ENCODE measurements at regions not wholly inside any gene's neighbourhood (a gene's known extent, or its start where the extent isn't known, plus 50 kb on each side); places are given as distances from the start of the nearest gene placed in this dataset.
"Not testable (repeated sequence)": the region's sequence is repeated elsewhere in the genome, so short reads cannot be mapped to it uniquely, and the experiment has no call there.

GRCh38 chr6:48591158-48591557, 480.2 kb upstream of the PTCHD4 start:
- not testable (repeated sequence) for DNase-seq

GRCh38 chr6:48584846-48585245, 473.8 kb upstream of the PTCHD4 start:
- no peak for DNase-seq

DNA sequence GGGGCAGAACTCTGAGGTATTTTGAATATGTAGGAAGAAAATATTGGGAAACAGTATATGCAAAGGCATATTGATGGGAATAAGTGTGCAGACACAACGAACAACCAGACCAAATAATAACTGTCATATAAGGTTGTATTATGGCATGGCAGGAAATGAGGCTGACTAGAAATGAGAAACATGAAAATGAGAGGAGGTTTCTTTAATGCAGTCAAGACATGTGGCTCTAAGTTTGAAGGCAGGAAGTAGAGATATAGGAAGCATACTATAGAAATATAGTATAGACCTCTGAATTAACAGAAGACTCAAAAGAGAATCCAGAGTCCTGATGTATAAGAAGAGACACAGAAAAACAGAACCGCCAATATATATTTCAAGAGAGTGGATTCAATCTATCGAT, 459.7 kb upstream of the PTCHD4 start:
- DNase-seq: no peak

GRCh38 chr6:48568856-48569255, 457.9 kb upstream of the PTCHD4 start:
- no peak for DNase-seq

DNA sequence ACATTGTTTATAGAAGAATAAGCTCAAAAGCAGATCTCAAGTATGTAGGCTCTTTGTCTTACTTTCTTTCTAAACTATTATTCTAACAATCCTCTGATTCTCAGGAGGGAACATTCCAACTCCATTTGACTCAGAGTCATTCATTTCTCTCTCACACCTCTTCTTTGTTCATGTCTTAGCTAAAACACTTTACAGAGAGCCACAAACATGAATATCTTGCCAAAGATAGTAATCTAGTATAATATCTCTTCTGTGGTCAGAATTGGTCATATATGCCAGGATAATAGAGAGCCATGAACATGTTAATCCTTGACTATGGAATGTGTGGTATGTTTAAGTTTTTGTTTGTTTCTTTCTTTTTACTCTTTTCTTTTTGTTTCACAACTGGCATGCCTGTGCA, 456.0 kb upstream of the PTCHD4 start:
- no peak for DNase-seq

DNA sequence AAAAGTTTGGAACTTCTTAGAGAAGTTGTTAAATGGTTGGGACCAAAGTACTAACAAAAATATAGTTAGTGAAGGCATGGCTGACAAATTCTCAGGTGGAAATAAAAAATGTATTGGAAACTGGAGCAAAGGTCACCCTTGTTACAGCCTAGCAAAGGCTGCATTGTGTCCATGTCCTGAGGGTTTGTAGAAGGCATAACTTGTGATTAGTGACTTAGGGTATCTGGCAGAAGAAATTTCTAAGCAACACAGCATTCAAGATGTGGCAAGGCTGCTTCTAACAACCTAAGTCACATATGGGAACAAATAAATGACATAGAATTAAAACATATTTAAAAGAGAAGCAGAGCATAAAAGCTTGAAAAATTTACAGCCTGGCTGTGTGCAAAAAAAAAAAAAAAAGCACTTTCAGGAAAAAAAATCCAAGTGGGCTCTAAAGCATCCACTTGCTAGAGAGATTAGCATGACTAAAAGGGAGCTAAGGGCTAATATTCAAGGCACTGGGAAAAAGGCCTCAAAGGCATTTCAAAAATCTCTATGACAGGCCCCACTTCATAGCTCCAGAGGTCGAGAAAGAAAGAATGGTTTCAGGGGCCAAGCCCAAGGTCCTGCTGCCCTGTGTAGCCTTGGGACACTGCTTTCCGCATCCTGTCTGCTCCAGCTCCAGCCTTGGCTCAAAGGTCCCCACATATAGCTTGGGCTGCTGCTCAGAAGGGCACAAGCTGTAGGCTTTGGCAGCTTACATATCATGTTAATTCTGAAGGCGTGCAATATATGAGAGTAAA, 453.2 kb upstream of the PTCHD4 start:
- DNase-seq: no peak

- DNase-seq: no peak
Measured at GRCh38 chr6:48563433-48563832, 452.4 kb upstream of the PTCHD4 start.

DNA sequence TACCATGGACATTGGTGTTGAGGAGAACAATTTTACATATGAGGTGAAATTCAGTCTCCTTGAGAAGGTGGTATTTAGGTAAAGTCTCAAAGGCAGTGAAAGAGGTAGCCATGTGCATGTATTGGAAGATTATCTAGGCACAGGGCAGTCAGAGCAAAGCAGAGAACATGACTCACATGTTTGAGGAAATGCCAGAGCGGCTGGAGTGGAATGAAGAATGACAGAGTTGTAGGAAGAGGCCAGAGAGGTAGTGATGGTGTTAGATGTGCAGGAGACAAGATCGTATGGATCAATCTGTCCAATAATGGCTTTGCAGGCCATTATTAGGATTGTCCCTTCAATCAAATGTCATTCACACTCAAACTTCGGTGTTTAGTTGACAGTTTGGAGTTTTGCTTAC, 449.4 kb upstream of the PTCHD4 start:
- no peak for DNase-seq

- no peak for DNase-seq
Measured at GRCh38 chr6:48553467-48554189, 442.6 kb upstream of the PTCHD4 start.

- DNase-seq: no peak
Measured at GRCh38 chr6:48552905-48553304, 441.9 kb upstream of the PTCHD4 start.

GRCh38 chr6:48550603-48551002, 439.6 kb upstream of the PTCHD4 start:
- DNase-seq: no peak

DNA sequence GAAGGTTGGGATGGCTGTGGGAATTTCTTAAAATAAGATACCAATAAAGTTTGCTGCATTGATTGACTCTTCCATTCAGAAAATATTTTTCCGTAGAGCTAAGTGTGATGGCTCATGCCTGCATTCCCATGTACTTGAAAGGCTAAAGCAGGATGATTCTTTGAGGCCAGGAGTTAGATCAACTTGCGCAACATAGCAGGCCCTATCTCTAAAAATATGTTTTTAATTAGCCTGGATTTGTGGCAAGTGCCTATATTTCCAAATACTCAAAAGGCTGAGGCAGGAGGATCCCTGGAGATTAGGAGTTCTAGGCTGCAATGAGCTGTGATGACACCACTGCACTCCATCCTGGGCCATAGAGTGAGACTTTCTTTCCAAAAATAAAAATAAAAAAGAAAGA, 431.2 kb upstream of the PTCHD4 start:
- no peak for DNase-seq

DNA sequence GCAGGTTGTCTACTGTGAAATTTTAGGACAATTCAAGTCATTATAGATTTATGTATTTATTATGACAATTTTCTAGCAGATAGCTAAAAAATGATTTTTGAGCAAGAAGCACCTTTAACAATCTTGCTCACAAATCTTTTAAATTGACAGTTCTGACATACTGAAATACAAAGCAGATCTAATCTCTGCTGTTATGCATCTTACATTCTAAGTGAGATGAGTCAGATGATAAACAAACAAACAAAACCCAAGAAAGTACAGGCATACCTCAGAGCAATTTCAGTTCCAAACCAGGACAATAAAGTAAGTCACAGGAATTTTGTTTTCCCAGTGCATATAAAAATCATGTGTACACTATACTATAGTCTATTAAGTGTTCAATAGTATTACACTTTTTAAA, 430.7 kb upstream of the PTCHD4 start:
- DNase-seq: no peak

- no peak for DNase-seq
Measured at GRCh38 chr6:48535582-48536009, 424.6 kb upstream of the PTCHD4 start.

DNA sequence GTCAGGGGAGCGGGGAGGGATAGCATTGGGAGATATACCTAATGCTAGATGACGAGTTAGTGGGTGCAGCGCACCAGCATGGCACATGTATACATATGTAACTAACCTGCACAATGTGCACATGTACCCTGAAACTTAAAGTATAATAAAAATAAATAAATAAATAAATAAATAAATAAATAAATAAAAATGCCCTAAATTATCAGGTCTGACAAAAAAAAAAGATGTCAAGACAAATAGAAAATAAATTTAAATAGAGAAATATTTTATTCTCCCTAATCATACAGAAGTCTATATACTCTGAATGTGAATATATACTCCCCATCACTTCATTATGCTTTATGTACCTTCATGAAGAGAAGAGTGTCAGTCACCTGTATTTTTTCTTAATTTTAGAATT, 420.0 kb upstream of the PTCHD4 start:
- DNase-seq: not testable (repeated sequence)

DNA sequence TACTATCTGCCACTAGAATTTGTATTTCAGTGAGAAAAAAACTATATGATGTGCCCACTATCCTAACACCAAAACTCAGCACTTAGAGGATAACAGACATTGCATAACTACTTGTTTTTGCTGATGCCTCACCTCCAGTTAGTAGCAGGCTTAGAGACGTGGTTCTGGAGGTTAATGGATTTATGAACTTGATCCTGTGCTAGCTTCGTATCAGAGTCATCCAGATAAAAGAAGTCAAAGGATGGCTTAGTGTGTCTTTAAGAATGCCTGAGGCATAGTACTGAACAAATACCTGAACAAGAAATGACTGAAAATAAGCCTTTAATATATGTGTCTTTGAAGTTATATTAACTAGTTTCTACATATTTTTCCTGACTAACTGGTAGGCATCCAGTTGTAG, 414.9 kb upstream of the PTCHD4 start:
- no peak for DNase-seq

- DNase-seq: no peak
Measured at GRCh38 chr6:48520951-48521350, 410.0 kb upstream of the PTCHD4 start.

DNA sequence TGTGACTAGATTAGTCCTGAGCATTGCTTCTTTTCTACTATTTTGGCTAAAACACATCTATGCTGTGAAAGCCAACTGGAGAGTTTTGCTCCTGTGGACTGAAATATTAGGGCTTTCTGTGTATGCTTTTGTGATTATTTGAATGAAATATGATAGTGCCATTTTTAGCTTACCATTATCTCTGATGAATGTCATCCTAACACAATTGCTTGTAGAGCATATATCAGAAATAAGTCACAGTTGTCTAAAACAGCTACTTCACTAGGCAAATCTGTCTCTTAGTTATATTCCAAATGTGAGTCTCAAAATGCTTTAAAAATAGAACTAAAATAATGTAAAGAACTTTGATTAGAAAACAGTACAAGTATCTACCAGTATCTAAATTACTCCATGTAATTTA, 401.4 kb upstream of the PTCHD4 start:
- DNase-seq: no peak

DNA sequence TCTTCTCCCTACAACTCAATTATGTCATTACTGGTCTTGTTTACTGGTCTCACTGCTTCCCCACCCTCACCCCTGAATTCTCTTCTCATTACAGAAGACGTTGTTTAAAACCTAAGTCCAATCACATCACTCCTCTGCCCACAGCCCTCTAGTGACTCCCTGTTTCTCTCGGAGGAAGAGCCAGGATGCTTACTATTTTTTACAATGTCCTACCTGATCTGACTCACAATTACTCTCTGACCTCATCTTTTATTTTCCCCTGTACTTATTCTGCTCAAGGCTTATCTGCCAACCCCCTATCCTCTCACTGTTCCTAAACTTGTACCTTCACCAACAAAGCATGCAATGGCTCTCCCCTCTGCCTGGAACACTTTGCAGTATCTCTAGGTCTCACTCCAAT, 400.4 kb upstream of the PTCHD4 start:
- DNase-seq: no peak

- DNase-seq: no peak
Measured at GRCh38 chr6:48505621-48506020, 394.6 kb upstream of the PTCHD4 start.

- not testable (repeated sequence) for DNase-seq
Measured at GRCh38 chr6:48493432-48493831, 382.4 kb upstream of the PTCHD4 start.

DNA sequence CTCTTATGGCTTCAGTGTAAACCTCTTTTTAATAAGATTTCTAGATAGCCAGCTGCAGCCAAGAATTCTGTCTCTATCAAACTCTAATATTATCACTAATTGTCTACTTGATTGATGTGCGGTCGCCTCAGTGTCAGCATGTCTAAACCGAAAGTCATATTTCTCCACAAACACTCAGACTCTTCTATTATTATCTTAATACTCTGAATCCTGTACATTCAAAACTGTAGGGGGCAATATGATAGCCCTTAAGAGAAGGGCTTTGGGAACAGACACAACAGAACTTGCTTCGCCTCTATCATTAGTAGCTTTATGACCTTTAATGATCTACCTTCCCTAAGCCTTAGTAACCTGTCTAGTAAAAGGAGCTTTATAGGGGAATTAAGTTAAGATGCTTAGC, 379.7 kb upstream of the PTCHD4 start:
- no peak for DNase-seq

- no peak for DNase-seq
Measured at GRCh38 chr6:48486876-48487275, 375.9 kb upstream of the PTCHD4 start.

- DNase-seq: no peak
Measured at GRCh38 chr6:48486373-48486772, 375.4 kb upstream of the PTCHD4 start.

DNA sequence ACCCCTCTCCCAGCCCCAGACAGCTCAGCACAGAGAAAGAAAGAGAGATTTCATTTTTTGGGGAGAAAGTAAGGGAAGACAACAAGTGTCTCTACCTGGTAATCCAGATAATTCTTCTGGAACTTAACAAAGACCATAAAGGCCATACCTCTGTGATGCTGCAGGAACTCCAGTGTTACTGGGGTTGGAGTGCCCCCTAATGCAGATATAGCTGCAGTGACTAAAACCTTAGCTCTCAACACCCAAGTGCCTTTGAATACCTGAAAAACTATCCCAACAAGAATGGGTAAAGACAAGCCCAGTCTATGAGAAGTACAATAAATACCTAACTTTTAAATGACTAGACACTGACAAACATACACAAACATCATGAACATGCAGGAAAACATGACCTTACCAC, 365.3 kb upstream of the PTCHD4 start:
- no peak for DNase-seq
